ENCODE measurements at regions not wholly inside any gene's neighbourhood (a gene's known extent, or its start where the extent isn't known, plus 50 kb on each side); places are given as distances from the start of the nearest gene placed in this dataset.

DNA sequence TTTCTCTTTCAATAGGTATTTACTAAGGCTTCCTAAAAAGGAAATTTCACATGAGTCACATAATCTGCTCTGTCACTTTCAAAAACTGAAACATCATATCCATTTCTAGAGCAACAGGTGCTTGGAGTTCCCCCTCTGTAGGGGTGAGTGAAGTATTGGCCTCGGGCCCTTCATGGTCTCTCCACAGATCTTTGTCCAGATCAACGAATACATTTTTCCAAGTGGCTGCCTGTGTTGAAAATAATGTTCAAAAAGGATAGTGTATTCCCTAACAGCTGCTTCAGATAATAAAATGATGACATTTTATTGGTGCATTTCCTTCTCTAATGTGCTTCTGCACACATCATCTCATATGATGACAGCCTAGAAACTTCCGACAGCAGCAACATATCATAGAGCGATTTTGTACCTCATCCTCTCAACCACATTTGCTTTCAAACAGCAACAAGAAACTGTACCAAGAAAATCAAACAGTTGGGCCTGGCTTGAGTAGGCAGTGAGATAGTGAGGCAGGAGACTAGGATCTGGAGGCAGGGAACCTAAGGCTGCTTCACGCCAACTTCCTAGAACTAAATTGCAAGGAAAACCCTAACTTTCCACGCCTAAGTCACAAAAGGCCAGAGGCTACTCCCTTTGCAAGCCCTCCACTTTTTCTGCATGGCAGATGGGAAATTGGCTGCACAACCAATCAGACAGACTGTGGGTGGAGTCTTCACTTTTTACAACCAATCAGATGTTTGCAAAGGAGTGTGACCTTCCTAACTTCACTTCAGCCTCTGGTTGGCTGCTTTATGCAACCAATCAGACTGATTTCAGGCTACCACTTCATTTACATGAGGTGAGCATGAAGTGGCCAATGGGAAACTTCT lies 340.2 kb downstream of the LRRC3B start:
- TF ChIP-seq, protein P1, sequence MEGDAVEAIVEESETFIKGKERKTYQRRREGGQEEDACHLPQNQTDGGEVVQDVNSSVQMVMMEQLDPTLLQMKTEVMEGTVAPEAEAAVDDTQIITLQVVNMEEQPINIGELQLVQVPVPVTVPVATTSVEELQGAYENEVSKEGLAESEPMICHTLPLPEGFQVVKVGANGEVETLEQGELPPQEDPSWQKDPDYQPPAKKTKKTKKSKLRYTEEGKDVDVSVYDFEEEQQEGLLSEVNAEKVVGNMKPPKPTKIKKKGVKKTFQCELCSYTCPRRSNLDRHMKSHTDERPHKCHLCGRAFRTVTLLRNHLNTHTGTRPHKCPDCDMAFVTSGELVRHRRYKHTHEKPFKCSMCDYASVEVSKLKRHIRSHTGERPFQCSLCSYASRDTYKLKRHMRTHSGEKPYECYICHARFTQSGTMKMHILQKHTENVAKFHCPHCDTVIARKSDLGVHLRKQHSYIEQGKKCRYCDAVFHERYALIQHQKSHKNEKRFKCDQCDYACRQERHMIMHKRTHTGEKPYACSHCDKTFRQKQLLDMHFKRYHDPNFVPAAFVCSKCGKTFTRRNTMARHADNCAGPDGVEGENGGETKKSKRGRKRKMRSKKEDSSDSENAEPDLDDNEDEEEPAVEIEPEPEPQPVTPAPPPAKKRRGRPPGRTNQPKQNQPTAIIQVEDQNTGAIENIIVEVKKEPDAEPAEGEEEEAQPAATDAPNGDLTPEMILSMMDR (IDR thresholded peaks at IDR 0.05; ENCODE audit: low read depth, low read length, missing control alignments): no peak
- H3K4me3 ChIP-seq (ENCODE audit: low read depth, low read length): no peak overlapping the region
- in situ Hi-C loops (cut with HindIII; ENCODE audit: low sequenced_read_pairs): no loop called here
- no peak for DNase-seq (ENCODE audit: low read depth)

DNA sequence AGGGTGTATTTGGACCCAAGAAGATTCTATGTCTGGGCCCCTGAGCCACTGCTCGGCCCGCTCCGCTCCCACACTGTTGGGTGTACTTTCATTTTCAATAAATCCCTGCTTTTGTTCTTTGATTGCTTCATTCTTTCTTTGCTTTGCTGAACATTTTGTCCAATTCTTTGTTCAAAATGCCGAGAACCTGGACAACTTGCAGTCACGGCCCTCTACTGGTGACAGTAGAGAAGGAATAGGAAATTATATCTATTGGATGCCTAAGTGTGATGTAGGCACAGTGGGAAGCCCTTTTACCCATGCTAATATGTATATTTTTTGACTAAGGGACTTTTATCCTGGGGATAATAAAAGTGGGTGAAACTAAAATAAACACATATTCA lies 340.8 kb downstream of the LRRC3B start:
- in situ Hi-C loops (cut with HindIII; ENCODE audit: low sequenced_read_pairs): no loop called here
- H3K4me3 ChIP-seq (ENCODE audit: low read depth, low read length): no peak overlapping the region
- TF ChIP-seq, protein P1 (IDR thresholded peaks at IDR 0.05; ENCODE audit: low read depth, low read length, missing control alignments): peak; percentile 16
- DNase-seq (ENCODE audit: low read depth): no peak

DNA sequence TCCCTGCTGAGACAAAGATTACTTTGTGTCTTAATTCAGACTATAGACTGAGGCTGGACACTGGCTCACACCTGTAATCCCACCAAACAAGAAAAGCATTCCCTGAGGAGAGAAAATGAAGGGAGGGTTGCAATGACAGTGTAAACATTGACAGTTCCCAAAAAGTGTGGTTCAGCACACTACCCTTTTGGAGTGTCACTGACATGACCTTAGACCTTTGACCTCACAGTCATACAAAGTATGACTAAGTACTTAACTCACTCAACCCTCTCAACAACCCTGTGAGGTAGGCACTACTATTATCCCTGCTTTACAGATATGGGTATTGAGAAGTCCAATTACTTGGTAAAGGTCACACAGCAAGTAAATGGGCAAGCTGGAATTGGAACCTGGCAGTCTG lies 341.7 kb downstream of the LRRC3B start:
- in situ Hi-C loops (cut with HindIII; ENCODE audit: low sequenced_read_pairs): no loop called here
- no peak overlapping the region for H3K4me3 ChIP-seq (ENCODE audit: low read depth, low read length)
- TF ChIP-seq, protein P1 (IDR thresholded peaks at IDR 0.05; ENCODE audit: low read depth, low read length, missing control alignments): no peak
- DNase-seq (ENCODE audit: low read depth): no peak

DNA sequence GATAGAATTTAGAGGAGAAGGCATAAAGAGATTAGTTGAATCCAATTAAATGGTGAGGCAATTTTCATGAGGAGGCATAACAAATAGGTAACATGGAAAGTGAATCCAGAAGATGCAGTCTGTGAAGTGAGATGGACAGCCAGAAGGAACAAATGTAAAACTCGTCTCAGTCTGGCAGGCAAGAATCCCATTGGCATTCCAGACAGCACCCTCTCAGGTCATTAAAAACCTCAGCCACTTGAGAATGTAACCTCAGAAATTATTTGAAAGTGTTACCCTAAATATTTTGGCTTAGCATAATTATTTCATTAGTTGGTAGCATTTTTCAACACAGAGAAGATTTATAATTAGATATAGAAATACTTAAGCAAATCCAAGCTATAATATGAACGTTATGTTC lies 342.3 kb downstream of the LRRC3B start:
- TF ChIP-seq, protein P1 (IDR thresholded peaks at IDR 0.05; ENCODE audit: low read depth, low read length, missing control alignments): no peak
- H3K4me3 ChIP-seq (ENCODE audit: low read depth, low read length): no peak overlapping the region
- DNase-seq (ENCODE audit: low read depth): no peak
- in situ Hi-C loops (cut with HindIII; ENCODE audit: low sequenced_read_pairs): no loop called here

DNA sequence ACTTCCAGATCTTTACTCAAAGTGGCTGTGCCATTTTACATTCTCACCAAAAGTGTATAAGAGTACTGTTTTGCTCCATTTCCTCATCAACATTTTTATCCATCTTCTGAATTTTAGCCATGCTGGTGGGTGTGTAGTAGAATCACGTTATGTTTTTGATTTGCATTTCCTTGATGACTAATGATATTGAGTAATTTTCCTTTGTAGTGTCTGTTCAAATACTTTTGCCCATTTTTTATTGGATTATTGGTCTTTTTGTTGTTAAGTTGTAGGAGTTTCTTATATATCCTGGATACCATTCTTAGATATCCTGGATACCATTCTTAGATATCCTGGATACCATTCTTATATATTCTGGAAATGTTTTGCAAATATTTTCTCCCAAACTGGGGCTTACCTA lies 344.9 kb downstream of the LRRC3B start:
- H3K4me3 ChIP-seq (ENCODE audit: low read depth, low read length): no peak overlapping the region
- TF ChIP-seq, protein P1 (IDR thresholded peaks at IDR 0.05; ENCODE audit: low read depth, low read length, missing control alignments): no peak
- in situ Hi-C loops (cut with HindIII; ENCODE audit: low sequenced_read_pairs): no loop called here
- DNase-seq (ENCODE audit: low read depth): no peak

DNA sequence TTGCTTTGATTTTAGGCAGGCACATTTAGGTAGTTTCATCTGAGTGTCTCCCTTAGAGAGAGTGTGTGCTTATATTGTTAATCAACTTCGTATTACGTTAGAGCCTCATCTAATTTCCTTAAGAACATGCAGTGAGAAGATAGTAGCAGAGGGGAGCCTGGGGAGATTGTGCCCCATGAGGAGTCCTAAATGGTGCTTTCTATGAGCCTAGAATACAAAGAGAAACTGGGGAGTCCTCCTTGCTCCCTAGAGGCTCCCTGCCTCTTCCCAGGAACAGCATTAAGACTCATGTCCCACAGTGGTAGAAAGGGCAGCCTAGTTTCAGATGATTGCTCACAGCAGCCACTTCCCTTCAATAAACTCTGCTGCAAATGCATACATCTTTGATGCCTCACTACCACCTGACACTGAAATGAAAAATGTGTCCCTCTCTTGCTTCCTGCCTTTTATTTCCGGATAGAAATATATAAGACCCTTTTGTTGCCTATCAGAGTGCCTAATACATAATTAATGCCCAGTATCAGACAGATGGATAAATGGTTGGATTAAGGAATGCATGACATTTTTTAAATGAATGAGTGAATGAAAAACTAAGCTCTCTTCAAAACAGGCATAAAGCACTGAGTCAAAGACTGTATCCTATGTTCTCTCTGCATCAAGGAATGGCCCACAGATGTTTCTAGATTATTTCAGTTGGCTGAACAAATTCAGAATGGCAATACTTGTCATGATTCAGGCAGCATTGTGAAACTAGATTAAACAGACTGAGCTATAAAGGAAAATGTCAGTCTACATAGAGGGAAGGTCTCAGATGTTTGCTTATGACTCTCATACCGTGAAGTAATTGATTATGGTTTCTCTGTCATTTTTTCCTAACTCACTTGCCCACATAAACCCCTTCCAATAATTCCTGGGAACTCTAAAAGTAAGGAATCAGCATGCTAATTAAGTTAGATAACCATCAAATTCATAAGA lies 362.1 kb downstream of the LRRC3B start:
- in situ Hi-C loops (cut with HindIII; ENCODE audit: low sequenced_read_pairs): no loop called here
- no peak for DNase-seq (ENCODE audit: low read depth)

More for the DNA sequence above, 362.1 kb downstream of the LRRC3B start:
- TF ChIP-seq, protein P1 (IDR thresholded peaks at IDR 0.05; ENCODE audit: low read depth, low read length, missing control alignments): no peak
- H3K4me3 ChIP-seq (ENCODE audit: low read depth, low read length): no peak overlapping the region

All from astrocyte of the cerebellum (primary cell).